ENCODE measurements at regions not wholly inside any gene's neighbourhood (a gene's known extent, or its start where the extent isn't known, plus 50 kb on each side); places are given as distances from the start of the nearest gene placed in this dataset. TPM values are rescaled to one million over a fixed set of nuclear protein-coding genes. Genes with fewer than 3 reads are reported as not detected.
"Not testable (repeated sequence)": the region's sequence is repeated elsewhere in the genome, so short reads cannot be mapped to it uniquely, and the experiment has no call there.

- no peak overlapping the region for H3K27ac ChIP-seq
- 77 to 79% methylated on average over 6 of the region's 6 CpGs for WGBS, 2 donors
- DNase-seq (ENCODE audit: low spot score in 2 of 2), result no peak
- H3K4me3 ChIP-seq, result no peak overlapping the region
- TF ChIP-seq POLR2A (IDR thresholded peaks at IDR 0.05), result no peak
- TF ChIP-seq EP300 (IDR thresholded peaks at IDR 0.05), result no peak
- TF ChIP-seq CTCF (IDR thresholded peaks at IDR 0.05), result no peak
- H3K36me3 ChIP-seq, result no peaks in the 10 kb centered on the region
- H3K27me3 ChIP-seq, result no peaks in the 10 kb centered on the region
- no peaks in the 10 kb centered on the region for H3K4me1 ChIP-seq
- no peaks in the 10 kb centered on the region for H3K9me3 ChIP-seq
Observed at GRCh38 chr10:29228562-29228961, 60.3 kb upstream of the LYZL1 start.

- Histone ChIP-seq H3K4me3 (no peak overlapping the region), H3K27me3 (no peaks in the 10 kb centered on the region), H3K36me3 (no peaks in the 10 kb centered on the region), H3K27ac (no peak overlapping the region), H3K9me3 (no peaks in the 10 kb centered on the region), H3K4me1 (no peaks in the 10 kb centered on the region)
- TF ChIP-seq EP300 (IDR thresholded peaks at IDR 0.05) (no peak), POLR2A (IDR thresholded peaks at IDR 0.05) (no peak)
- 77 to 91% methylated on average over 15 of the region's 15 CpGs for WGBS, 2 donors
- DNase-seq (ENCODE audit: low spot score in 2 of 2), result no peak
Observed at GRCh38 chr10:29229258-29229705, 59.6 kb upstream of the LYZL1 start.

GRCh38 chr10:29236910-29237309, 52.0 kb upstream of the LYZL1 start:
- not testable (repeated sequence) for H3K9me3 ChIP-seq; H3K27me3 ChIP-seq; H3K36me3 ChIP-seq; DNase-seq (ENCODE audit: low spot score in 2 of 2); H3K4me1 ChIP-seq; H3K4me3 ChIP-seq; H3K27ac ChIP-seq
- WGBS, 2 donors, result 89 to 94% methylated on average over 13 of the region's 13 CpGs

GRCh38 chr10:29237786-29238185, 51.1 kb upstream of the LYZL1 start:
- TF ChIP-seq POLR2A (IDR thresholded peaks at IDR 0.05) (no peak), CTCF (IDR thresholded peaks at IDR 0.05) (no peak), EP300 (IDR thresholded peaks at IDR 0.05) (no peak)
- Histone ChIP-seq H3K27me3 (no peaks in the 10 kb centered on the region), H3K36me3 (no peaks in the 10 kb centered on the region), H3K9me3 (no peaks in the 10 kb centered on the region), H3K4me1 (no peaks in the 10 kb centered on the region), H3K4me3 (no peak overlapping the region), H3K27ac (no peak overlapping the region)
- no peak for DNase-seq (ENCODE audit: low spot score in 2 of 2)
- 76 to 78% methylated on average over 5 of the region's 5 CpGs for WGBS, 2 donors

- no peak overlapping the region for H3K4me3 ChIP-seq
- H3K36me3 ChIP-seq, result no peaks in the 10 kb centered on the region
- TF ChIP-seq EP300 (IDR thresholded peaks at IDR 0.05) (no peak), POLR2A (IDR thresholded peaks at IDR 0.05) (no peak), CTCF (IDR thresholded peaks at IDR 0.05) (no peak)
- H3K27me3 ChIP-seq, result no peaks in the 10 kb centered on the region
- H3K4me1 ChIP-seq, result no peaks in the 10 kb centered on the region
- no peaks in the 10 kb centered on the region for H3K9me3 ChIP-seq
- WGBS, 2 donors, result 73 to 74% methylated on average over 3 of the region's 3 CpGs
- no peak overlapping the region for H3K27ac ChIP-seq
- no peak for DNase-seq (ENCODE audit: low spot score in 2 of 2)
Observed at GRCh38 chr10:29238523-29239135, 50.2 kb upstream of the LYZL1 start.

Small RNAs in the stretch of these regions (small RNA-seq; reads per million reads assigned to genes)
- gene AL355376.1, result not detected
- gene AL355376.2, result not detected
- not detected for gene RNA5SP308
- gene RNU6-270P, result not detected

Data from tibial nerve (tissue), 4 donors.